ENCODE measurements at regions not wholly inside any gene's neighbourhood (a gene's known extent, or its start where the extent isn't known, plus 50 kb on each side); places are given as distances from the start of the nearest gene placed in this dataset.
A peak's percentile ranks its signal among the peaks of the same experiment; 100 is the strongest.

DNA sequence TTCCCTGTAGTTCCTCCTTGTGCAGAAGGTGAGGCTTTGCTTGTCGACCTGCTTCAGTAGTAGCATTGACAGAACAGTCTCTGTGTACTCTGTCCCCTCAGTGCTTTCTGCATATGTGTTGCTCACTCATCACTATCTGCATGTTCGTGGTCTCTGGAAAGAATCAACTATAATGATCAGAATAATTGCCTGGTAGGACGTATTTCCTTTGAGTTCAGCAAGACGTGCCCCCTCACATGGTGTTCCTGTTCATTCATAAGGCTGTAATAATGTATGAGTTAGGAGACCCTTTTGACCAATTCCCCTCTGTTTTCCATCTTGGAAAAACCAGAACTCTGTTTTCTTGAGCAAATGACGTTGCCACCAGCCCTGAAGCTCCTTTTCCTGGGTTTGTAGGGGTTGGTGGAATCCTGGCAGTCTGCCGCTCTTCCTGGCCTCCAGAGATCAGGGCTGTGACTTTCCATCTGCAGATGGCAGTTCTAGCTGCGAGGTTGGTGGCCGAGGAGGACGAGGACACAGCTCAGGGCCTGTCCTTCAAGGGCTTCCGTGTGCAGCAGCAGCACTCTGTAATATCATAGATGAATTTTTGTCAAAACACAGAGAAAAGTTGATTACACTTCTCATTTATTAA is 61.9 kb downstream of the EXOSC2 start:
- DNase-seq: no peak

DNA sequence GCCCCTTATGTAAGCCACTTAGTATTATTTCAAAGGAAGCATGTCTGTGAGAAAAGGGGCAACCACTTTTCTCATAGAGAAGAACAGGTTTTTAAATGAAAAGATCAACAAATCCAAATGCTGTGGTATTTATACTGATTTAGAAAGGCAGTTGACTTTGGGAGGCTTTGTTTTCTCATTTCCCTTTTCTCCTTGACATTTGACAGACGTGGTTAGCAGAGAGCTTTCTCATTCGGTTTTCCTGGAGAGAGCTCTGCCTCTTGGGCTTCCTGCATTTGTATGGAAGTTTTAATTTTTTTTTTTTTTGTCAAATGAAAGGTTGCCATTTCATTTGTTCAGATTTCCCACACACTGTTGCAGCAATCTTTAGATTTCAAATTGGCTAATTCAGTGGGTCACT is 62.5 kb downstream of the EXOSC2 start:
- no peak for DNase-seq

DNA sequence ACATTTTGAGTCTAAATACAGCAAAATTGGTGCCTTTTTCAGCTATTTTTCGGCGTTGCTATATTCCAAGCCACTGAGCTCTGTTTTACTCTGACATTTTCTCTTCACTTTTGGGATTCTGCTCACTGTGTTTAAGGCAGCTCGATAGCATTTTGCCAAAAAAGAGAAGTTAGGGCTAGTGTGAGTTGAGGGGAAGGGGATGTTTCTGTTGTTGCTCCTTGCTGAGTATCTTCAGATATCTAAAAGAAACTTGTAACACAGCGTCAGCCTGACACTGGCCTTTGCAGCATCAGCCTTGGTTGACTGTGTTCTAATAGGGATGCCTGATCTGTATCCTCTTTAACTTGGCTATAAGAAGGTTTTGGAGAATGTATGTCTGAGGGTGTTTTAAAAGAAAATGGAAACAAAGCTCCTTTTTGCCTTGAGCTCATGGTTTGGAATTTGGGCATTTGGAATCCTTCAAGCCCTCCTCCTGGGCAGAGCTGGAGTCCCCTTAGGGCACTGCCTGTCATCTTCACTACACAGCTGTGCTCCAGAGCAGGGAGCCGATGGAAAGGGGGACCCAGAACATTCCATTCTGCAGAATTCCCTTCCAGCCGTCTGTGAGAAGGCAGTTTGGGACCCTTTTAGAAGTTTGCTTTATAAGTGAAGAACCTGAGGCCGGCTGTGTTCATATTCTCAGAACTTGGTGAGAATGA is 63.0 kb downstream of the EXOSC2 start:
- DNase-seq: no peak

DNA sequence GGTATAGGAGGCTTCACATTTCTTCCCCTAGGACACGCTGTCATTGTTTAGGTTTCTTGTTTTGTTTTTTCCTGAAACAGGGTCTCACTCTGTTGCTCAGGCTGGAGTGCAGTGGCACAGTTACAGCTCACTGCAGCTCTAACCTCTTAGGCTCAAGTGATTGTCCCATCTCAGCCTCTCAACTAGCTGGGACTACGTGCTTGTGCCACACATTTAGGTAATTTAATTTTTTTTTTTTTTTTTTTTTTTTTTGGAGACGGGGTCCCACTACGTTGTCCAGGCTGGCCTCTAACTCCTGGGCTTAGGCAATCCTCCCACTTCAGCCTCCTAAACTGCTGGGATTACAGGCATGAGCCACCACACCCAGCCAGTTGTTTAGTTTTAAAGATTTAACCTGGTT is 66.2 kb downstream of the EXOSC2 start:
- no peak for DNase-seq

DNA sequence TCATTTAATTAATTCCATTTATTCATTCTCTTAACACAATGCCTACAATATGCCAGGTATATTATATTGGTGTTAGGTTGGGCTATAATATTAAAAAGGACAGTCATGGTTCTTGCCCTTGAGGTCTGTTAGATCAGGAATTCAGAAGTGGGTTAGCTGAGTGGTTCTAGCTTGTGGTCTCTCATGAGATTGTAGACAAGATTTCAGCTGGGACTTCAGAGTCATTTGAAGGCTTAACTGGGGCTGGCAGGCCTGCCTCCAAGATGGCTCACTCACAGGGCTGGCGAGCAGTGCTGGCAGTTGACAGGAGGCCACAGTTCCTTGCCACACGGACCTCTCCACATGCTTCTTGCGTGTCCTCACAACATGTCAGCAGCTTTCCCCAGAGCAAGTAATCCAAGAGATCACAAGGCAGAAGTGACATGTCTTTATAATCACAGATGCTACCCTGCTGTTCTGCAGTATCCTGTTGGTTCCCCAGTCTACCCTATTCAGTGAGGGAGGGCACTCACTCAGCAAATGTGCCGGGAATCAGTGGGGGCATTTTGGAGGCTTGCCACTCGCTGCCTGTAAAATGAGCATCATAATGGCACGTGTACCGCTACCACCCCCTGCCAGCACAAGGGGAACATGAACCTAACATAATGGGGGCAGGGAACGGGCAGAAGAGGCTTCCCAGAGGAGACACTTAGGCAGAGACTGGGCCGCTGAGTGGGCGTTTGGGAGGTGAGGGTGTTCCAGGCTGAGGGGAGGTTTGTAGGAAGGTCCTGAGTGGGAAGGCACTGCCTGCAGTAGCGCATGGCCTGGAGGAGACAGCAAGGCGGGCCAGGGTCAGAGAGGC is 70.0 kb downstream of the EXOSC2 start:
- DNase-seq: no peak

DNA sequence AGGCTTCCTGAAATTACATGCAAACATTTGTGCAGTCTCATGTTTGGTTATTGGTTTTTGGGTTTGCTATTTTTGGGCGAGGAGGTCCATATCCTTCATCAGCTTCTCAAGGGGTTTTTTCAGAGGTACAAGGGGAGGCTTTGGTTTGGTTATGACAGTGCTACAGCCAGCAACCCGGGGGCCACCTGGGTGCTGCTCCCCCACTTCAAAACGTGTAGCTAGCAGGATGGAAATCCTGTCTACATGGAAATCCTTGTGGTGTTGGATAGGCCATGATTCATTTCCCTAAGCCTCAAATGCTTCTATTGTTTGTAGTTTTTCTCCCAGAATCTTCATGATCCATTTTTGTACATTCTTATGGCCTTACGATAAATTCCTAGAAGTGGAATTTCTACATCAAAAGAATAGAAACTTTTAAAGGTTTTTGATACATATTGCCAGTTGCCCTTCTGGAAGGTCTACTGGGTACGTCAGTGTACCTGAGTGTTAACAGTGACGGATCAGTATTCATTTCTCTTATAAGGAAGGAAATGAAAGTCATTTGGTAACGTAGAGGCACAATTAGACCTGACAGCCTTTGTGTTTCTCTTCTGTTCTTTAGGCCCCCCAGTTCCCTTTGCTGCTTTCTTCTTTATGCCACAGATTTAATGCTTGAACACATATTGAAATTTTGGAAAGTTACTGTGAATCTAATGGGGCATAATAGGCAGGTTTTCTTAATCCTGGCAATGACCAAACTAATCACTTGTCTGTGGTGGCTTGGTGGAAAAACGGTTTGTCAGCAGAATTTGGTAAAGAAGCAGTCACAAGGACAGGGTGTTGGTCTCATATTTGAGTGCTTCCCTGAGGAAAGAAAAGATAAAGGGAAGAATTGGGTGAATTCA is 69.7 kb upstream of the ABL1 start:
- DNase-seq: no peak

DNA sequence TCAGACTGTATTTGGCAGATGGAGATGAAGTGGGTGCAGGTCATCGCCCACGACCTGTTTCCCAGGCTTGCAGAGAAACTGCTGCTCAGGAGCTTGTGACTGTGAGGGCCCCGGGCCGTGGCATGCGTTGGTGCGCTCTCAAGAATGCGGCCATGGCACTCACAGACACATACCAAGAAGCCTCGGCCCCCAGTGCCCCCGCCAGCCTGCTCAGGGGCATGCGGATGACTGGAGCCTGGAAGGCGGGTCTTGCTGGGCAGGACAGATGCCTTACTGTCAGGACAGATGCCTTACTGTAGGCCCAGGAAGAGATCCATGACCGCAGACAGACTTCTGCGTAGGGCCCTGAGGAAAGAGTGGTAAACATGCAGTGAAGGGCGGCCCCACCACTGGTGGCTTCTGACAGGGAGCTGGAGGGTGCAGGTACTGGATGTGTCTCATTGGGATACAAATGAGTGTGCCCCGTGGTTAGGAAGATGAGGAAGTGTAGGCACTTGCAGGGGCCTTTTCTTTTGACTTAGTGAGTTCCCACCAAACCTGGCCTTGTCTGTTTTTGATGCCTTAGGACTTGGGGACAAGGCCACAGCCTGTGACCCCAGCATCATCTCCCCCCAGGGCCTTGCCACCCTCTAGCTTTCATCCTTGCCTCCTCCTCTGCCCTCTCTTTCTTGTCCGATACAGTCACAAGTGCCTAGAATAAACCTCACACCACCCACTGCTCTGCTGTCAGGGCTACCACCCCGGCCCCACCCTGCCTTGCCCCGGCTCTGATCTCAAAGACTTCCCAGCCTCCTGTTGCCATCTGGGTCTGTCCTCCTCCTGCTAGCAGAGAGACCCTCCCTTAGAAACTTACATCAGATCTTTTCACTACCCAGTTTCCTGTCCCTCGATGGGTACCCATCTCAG is 68.8 kb upstream of the ABL1 start:
- DNase-seq: no peak

DNA sequence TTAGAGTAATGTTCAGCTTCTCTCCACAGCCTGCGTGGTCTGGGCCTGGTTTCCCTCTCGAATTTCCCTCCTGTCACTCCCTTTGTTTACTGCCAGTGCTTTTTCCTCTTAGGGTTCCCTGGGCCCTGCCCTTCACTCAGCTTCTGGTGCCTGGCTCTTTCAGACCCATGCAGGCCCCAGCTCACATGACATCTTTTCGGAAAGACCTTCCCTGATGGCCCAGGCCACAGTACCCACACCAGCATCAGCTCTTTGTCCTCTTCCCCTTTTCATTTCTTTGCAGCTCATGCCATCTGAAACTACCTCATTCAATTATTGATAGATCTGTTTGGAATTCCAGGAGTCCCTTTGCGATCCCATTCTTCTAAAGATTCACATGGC is 68.1 kb upstream of the ABL1 start:
- DNase-seq: no peak

DNA sequence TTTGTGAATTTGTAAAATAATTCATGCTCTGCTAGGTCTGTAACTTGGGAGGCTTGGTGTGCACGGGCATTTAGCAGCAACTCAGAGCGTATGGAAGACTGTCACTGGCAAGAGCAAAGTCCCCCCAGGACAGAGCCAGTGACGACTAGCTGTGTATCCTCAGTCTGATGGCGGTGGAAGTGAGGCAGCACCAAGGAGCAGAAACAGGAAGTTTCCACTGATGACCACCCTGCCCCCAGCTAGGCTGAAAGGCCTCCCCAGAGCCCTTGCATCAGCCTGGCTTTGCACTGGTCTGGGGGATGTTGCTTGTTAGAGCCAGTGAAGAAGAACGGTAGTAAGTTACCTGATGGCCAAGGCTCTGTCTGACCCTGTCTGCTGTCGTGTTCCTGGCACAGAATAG is 66.8 kb upstream of the ABL1 start:
- DNase-seq: no peak

DNA sequence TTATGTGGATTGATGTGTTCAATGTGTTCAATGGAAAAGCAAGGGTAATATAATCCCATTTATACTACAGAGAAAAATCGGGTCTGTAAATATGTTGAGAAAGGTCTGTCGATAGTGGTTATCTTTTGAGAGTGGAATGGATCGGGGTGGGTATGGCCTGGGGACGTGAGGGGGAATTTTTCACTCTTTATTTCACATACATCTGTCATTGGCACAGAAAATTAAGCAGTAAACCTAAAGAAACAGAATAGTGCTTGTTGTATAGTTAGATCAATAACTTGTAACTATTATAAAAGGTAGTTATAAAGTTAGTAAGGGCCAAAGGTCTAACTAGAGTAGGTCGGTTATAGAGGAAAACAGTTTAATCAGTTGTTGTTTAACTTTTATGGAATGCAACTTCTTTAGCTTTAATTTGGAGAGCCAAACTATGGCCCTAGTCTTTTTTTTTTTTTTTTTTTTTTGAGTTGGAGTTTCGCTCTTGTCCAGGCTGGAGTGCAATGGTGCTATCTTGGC is 66.1 kb upstream of the ABL1 start:
- DNase-seq: no peak

DNA sequence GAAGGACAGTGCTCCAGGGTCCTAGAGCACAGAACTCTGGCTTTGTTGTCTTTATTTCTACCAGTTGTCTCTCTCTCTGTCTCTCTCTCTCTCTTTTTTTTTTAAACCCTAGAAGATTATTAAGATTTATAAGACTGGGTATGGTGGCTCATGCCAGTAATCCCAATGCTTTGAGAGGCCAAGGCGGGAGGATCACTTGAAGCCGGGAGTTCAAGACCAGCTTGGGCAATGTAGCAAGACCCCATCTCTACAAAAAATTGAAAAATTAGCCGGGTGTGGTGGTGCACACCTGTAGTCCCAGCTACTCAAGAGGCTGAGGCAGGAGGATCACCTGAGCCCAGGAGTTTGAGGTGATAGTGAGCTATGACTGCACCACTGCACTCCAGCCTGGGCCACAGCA is 65.0 kb upstream of the ABL1 start:
- DNase-seq: no peak

DNA sequence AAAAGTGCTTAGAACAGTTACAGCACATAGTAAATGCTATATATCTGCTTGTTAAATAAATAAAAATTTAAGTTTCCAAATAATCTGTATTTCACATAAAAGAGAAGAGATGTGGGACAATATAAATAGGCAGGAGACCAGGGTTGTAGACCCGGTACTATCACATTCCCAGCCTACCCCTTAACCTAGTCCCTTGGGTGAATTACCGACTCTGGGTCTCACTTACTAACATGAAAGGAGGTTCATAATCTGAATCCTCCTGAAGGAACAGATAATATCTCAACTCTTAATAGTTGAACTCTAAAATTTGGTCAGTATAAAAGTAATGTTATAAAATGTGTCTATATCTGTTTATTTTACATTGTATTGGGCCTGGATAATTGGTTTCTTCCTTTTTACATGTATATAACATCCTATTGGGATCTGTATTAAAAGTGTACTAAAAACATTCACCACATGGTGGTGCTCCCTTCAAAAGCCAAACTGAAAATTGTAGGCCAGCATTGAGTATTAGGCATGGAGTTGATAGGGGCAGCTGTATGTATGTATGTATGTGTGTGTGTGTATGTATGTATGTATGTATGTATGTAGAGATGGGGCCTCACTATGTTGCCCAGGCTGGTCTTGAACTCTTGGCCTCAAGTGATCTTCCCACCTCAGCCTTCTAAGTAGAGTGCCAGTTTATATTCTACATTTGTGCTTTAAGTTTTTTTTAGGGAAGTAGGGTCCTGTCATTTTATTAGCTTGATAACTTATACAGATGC is 64.2 kb upstream of the ABL1 start:
- DNase-seq: peak in 1 of 2 donors; percentile 45

DNA sequence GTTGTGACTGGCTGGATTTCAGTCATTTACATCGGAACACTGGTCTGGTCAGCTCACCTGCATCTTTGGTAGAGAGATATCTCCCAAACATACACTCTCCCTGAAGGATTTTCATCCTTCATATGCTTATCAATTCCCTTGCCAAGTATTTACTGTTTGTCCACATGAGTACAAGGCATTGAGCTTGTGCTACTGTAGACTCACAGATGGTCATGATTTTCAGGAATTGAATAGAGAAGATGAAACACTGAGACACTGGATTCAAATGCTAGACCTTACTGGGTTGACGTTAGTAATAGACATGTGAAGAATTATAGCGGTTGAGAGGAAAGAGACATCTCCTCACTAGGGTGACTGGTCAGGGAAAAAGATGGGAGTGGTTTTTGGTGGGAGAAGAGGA is 62.9 kb upstream of the ABL1 start:
- DNase-seq: no peak

DNA sequence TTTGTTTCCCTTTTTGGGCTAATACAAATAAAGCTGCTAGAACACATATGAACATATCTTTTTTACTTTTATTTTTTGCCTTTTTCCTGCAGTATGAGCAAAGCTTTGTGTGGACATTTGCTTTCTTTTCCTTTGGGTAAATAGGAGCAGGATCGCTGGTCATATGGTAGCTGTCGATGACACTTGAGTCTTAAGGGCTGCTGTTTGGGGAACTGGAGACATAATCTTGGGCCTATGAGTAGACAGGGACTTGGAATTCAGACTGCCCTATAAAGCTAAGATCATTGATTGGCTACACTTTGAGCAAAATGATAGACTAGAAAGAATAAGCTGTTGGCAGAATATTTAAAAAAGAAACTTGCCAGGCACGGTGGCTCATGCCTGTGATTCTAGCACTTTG is 60.9 kb upstream of the ABL1 start:
- DNase-seq: no peak

DNA sequence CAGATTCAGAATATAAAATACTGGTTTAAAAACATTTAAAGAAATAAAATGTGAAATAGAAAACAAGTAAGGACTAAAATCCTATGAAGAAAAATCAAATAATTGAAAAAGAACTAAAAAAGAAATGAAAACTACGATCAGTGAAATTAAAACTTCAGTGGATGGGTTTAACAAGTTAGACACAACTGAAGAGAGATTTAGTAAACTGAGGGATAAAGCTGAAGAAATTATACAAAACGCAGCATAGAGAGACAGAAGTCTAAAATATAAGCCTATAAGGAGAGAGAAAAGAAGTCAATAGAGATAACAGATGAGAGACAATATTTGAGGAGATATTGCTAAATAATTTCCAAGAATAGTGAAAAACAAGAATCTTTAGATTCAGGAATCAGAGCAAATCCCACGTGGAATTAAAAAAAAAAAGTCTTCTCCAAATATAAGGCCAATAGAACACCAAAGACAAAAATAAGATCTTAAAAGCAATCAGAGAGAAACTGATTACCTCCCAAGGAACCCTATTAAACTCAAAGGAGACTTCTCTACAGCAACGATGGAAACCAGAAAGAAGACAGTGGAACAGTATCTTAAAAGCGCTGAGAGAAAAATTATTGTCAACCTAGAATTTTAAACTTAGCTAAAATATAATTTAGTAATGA is 59.6 kb upstream of the ABL1 start:
- DNase-seq: no peak

DNA sequence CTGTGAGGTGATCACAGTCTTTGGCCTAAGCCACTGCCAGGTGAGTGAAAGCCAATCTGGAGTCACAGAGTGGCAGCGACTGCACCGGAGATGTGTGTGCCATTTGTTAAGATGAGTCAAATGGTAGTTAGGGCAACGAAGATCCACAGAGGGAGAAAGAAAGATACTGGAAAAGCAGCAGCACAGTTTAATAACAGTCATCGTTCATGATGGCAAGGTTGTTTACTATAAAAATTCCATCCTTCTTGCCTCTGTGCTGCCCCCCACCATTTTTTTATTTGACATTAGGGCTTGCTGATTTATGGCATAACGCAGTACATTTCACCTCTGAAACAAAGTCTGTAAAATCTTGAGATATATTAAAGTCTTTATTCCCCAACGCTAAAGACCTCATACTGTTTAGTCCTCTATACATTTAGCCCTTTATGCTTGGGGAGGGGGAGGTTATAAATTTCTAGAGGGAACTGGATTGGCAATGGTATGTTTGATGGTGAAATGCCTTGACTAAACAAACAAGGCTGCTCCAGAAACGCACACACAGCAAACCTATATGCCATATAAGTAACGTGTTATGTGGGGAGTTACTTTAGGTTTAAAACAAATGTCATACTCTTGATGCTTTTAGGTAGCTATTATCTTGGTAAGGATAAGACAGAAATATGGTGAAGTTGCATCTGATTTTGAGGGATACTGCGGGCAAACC is 55.8 kb upstream of the ABL1 start:
- no peak for DNase-seq

DNA sequence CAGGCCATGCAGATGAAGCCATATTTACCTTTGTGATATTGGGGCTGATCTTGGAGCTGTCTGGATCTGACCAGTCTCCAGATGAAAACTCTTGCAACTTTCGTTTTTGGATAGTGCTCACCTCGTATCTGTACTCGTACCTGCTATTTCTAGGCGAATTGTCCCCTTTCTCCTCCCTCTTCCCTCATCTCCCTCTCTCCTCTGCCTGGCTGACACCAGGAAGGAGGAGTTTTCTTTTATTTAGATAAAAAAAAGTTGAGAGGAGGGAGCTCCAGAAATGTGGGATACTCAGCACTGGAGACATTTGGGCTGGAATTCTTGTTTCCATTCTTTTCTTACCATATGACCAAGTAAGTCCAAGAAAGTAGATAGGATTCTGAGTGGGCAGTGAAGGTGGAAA is 54.6 kb upstream of the ABL1 start:
- DNase-seq: no peak

DNA sequence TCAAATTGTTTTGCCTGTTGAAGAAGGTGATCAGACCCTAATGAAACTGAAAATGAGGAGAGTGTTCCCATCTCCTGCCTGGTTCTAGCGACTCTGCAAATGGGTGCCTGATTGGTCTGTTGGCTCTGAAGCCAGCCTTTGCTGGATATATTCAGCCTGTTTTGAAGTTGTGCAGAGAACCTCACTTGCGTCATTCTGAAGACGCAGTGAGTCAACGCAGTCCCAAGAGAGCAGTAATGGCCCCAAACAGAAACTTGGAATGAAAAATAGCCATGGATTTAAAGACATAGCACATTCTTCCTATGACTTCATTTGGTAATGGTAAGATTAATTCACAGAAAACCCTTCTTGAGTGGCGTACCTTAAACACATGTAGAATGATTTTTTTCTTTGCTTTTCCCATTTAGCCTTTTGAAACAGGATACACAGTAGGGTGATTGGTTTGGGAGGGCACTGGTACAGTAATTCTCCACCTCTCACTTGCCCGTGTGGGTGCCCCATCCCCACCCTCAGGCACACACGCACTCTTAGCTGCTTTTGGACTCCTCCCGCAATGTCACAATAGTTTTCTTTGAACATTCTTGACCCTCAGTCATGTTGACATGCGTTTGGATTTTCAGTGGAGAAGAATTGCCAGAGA is 54.1 kb upstream of the ABL1 start:
- DNase-seq: no peak

DNA sequence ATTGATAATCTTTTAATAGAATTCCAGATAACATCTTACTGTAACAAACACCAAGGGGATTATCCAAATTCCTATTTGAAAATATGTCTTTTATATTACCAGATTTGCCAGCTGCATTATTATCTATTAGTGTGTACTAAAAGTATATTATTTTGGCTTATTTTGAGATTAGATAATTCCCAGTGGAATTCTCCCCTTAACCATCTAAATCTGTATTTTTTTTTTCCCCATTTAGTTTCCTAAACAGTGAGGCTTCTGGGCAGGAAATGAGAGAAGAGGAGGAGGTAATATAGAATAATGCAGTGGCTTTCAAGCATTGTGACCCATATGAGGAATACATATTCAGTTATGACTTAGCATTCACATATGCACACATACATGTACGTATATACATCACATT is 53.5 kb upstream of the ABL1 start:
- no peak for DNase-seq
